K562 (cell line): ENCODE measurements at regions not wholly inside any gene's neighbourhood (a gene's known extent, or its start where the extent isn't known, plus 50 kb on each side); places are given as distances from the start of the nearest gene placed in this dataset.

Experiments used
- CTCF ChIP-seq, 3 experiments: IDR thresholded peaks in 2 of 3; conservative IDR thresholded peaks in 1 of 3; 2 replicates each; pipeline ENCODE4 v1.5.1; 2011 to 2012; ENCODE audit warnings: low read length in 3 of 3, mild to moderate bottlenecking in 3 of 3, control low read depth in 2 of 3, improper control_type of control experiment in 1 of 3, inconsistent platforms in 1 of 3, low read depth in 1 of 3, mixed read lengths in 1 of 3, moderate library complexity in 1 of 3; ENCODE audit not compliant: insufficient read depth in 2 of 3
- EZH2 ChIP-seq: IDR thresholded peaks from 2 replicates; pipeline ENCODE4 v1.6.1; 2012; ENCODE audit warnings: low read depth, mild to moderate bottlenecking, inconsistent platforms, low read length, borderline replicate concordance
- JUNB ChIP-seq: fragments of 450-650 bp; formaldehyde crosslinking; conservative IDR thresholded peaks from 2 replicates; pipeline ENCODE4 v1.4.0; 2020; ENCODE audit warnings: mild to moderate bottlenecking
- MLX ChIP-seq, 2 experiments: fragments of 450-650 bp in 1 of 2; sonication (generic) in 1 of 2; formaldehyde crosslinking; conservative IDR thresholded peaks; 2 replicates each; pipeline versions ENCODE4 v1.4.0 to v1.8.1; 2020 to 2022; ENCODE audit warnings: mild to moderate bottlenecking in 1 of 2, missing genetic modification reagents in 1 of 2
- NFYB ChIP-seq: IDR thresholded peaks from 2 replicates; pipeline ENCODE4 v1.6.1; 2011; ENCODE audit warnings: mild to moderate bottlenecking, moderate library complexity; ENCODE audit not compliant: insufficient read length; ENCODE audit errors: extremely low read depth
- PRMT5 ChIP-seq: sonication (generic); formaldehyde crosslinking; IDR thresholded peaks from 2 replicates; pipeline ENCODE4 v1.5.0; 2020; ENCODE audit warnings: missing genetic modification reagents
- RCOR1 ChIP-seq, 2 experiments: IDR thresholded peaks; 2 replicates each; pipeline ENCODE4 v1.6.1; 2012; ENCODE audit warnings: low read depth in 2 of 2, low read length in 2 of 2, borderline replicate concordance in 1 of 2, improper control_type of control experiment in 1 of 2
- REST ChIP-seq, 2 experiments: fragments of 450-650 bp; formaldehyde crosslinking in 1 of 2; IDR thresholded peaks; 2 replicates each; pipeline versions ENCODE4 v1.4.0 to v1.6.1; 2014 to 2020; ENCODE audit warnings: mild to moderate bottlenecking in 2 of 2, borderline replicate concordance in 1 of 2, low read depth in 1 of 2
- ZBTB1 ChIP-seq: sonication (generic); formaldehyde crosslinking; IDR thresholded peaks from 2 replicates; pipeline ENCODE4 v1.8.1; 2023; ENCODE audit warnings: missing genetic modification reagents, low read depth, mild to moderate bottlenecking, borderline replicate concordance
- ZBTB8A ChIP-seq: fragments of 450-650 bp; IDR thresholded peaks from 2 replicates; pipeline ENCODE4 v1.6.1; 2018; ENCODE audit warnings: mild to moderate bottlenecking, moderate library complexity; ENCODE audit not compliant: partially characterized antibody

- TF ChIP-seq REST (IDR thresholded peaks at IDR 0.05; ENCODE audit: borderline replicate concordance) (no peak), REST (CRISPR knock-in tag; IDR thresholded peaks at IDR 0.05; ENCODE audit: low read depth) (no peak), PRMT5 (CRISPR knock-in tag) (no peak), NFYB (no peak), RCOR1 (IDR thresholded peaks at IDR 0.05; ENCODE audit: borderline replicate concordance in 1 of 2, low read depth in 2 of 2, low read length in 2 of 2) (no peak), ZBTB1 (CRISPR knock-in tag) (no peak), EZH2 (no peak), JUNB (CRISPR knock-in tag) (no peak), ZBTB8A (no peak), MLX (CRISPR knock-in tag; conservative IDR thresholded peaks at IDR 0.05) (no peak), CTCF (IDR thresholded peaks at IDR 0.05 in 2 of 3, conservative IDR thresholded peaks at IDR 0.05 in 1 of 3; ENCODE audit: insufficient read depth in 2 of 3, low read depth in 1 of 3, low read length in 3 of 3) (no peak)
Observed at GRCh38 chr3:27059489-27059888, 309.7 kb downstream of the NEK10 start.
